ENCODE measurements at regions not wholly inside any gene's neighbourhood (a gene's known extent, or its start where the extent isn't known, plus 50 kb on each side); places are given as distances from the start of the nearest gene placed in this dataset.

- ATAC-seq (no peak), DNase-seq (no peak)
- no peak overlapping the region for H3K27ac ChIP-seq
- no peaks in the 10 kb centered on the region for H3K4me1 ChIP-seq
- intact Hi-C loops (cut with DNase I) = no loop called here
- H3K36me3 ChIP-seq = no peaks in the 10 kb centered on the region
- no peak overlapping the region for H3K4me3 ChIP-seq
- H3K27me3 ChIP-seq (ENCODE audit: low read depth) = no peaks in the 10 kb centered on the region
- H3K9me3 ChIP-seq = no peaks in the 10 kb centered on the region
- no peak for TF ChIP-seq CTCF (IDR thresholded peaks at IDR 0.05)
These were observed 163.2 kb downstream of the MINAR1 start for GRCh38 chr15:79595306-79595705.

GRCh38 chr15:79595995-79596622, 164.0 kb downstream of the MINAR1 start:
- intact Hi-C loops (cut with DNase I) = no loop called here

GRCh38 chr15:79598639-79599038, 166.5 kb downstream of the MINAR1 start:
- DNase-seq (no peak), ATAC-seq (no peak)
- Histone ChIP-seq H3K27ac (no peak overlapping the region), H3K4me3 (no peak overlapping the region), H3K27me3 (ENCODE audit: low read depth) (no peaks in the 10 kb centered on the region), H3K4me1 (no peaks in the 10 kb centered on the region), H3K36me3 (no peaks in the 10 kb centered on the region), H3K9me3 (no peaks in the 10 kb centered on the region)
- TF ChIP-seq CTCF (IDR thresholded peaks at IDR 0.05) = no peak
- intact Hi-C loops (cut with DNase I) = no loop called here

More at GRCh38 chr15:79595995-79596622, 164.0 kb downstream of the MINAR1 start:
- TF ChIP-seq CTCF (IDR thresholded peaks at IDR 0.05) = peak; percentile 74
- H3K27ac ChIP-seq = no peak overlapping the region
- ATAC-seq (peak; percentile 94 to 98), DNase-seq (peak; percentile 57)
- H3K4me3 ChIP-seq = no peak overlapping the region
- H3K27me3 ChIP-seq (ENCODE audit: low read depth) = no peaks in the 10 kb centered on the region
- H3K9me3 ChIP-seq = no peaks in the 10 kb centered on the region
- H3K36me3 ChIP-seq = no peaks in the 10 kb centered on the region
- H3K4me1 ChIP-seq = no peaks in the 10 kb centered on the region

- Histone ChIP-seq H3K4me3 (no peak overlapping the region), H3K27ac (no peak overlapping the region), H3K4me1 (no peaks in the 10 kb centered on the region), H3K27me3 (ENCODE audit: low read depth) (no peaks in the 10 kb centered on the region), H3K9me3 (no peaks in the 10 kb centered on the region), H3K36me3 (no peaks in the 10 kb centered on the region)
- ATAC-seq (no peak), DNase-seq (no peak)
- TF ChIP-seq CTCF (IDR thresholded peaks at IDR 0.05) = no peak
- intact Hi-C loops (cut with DNase I) = no loop called here
These were observed 169.4 kb downstream of the MINAR1 start for GRCh38 chr15:79601405-79602086.

GRCh38 chr15:79602180-79602579, 170.0 kb downstream of the MINAR1 start:
- intact Hi-C loops (cut with DNase I) = no loop called here
- H3K27me3 ChIP-seq (ENCODE audit: low read depth) = no peaks in the 10 kb centered on the region
- ATAC-seq (no peak), DNase-seq (no peak)
- no peaks in the 10 kb centered on the region for H3K4me1 ChIP-seq
- no peaks in the 10 kb centered on the region for H3K9me3 ChIP-seq
- no peaks in the 10 kb centered on the region for H3K36me3 ChIP-seq
- no peak for TF ChIP-seq CTCF (IDR thresholded peaks at IDR 0.05)
- H3K4me3 ChIP-seq = no peak overlapping the region
- no peak overlapping the region for H3K27ac ChIP-seq
